Naive B cell (primary cell): ENCODE measurements at regions not wholly inside any gene's neighbourhood (a gene's known extent, or its start where the extent isn't known, plus 50 kb on each side); places are given as distances from the start of the nearest gene placed in this dataset.
A peak's percentile ranks its signal among the peaks of the same experiment; 100 is the strongest.

Experiments
- ATAC-seq, 2 donors: fragments of 150-1000 bp; cut with Tn5 transposase; 2 replicates each; pipeline ENCODE4 v1.10.0; 2021; ENCODE audit warnings: low read depth in 2 of 2, mild to moderate bottlenecking in 2 of 2, moderate library complexity in 2 of 2
- DNase-seq: peaks from one replicate; pipeline ENCODE4 v3.0.0; 2022
- H3K27ac Mint-ChIP-seq, 6 donors: one replicate each; pipeline ENCODE4 v1.8.0; 2020 to 2022; ENCODE audit warnings: mild to moderate bottlenecking in 6 of 6, mixed read lengths in 6 of 6, moderate library complexity in 5 of 6, inconsistent platforms in 2 of 6
- H3K27me3 Mint-ChIP-seq, 3 donors: one replicate each; pipeline ENCODE4 v1.8.0; 2021 to 2022; ENCODE audit warnings: mixed read lengths in 3 of 3, mild to moderate bottlenecking in 1 of 3
- H3K36me3 Mint-ChIP-seq, 2 donors: one replicate each; pipeline ENCODE4 v1.8.0; 2020 to 2022; ENCODE audit warnings: mixed read lengths in 2 of 2, inconsistent platforms in 1 of 2, mild to moderate bottlenecking in 1 of 2
- H3K4me1 Mint-ChIP-seq, 3 donors: one replicate each; pipeline ENCODE4 v1.8.0; 2020 to 2022; ENCODE audit warnings: mixed read lengths in 3 of 3, inconsistent platforms in 1 of 3, mild to moderate bottlenecking in 1 of 3, moderate library complexity in 1 of 3
- H3K4me3 Mint-ChIP-seq, 8 donors: one replicate each; pipeline ENCODE4 v1.8.0; 2020 to 2022; ENCODE audit warnings: mild to moderate bottlenecking in 8 of 8, mixed read lengths in 8 of 8, moderate library complexity in 8 of 8, inconsistent platforms in 2 of 8
- H3K9me3 Mint-ChIP-seq, 7 donors: one replicate each; pipeline ENCODE4 v1.8.0; 2020 to 2022; ENCODE audit warnings: mixed read lengths in 7 of 7, mild to moderate bottlenecking in 5 of 7, inconsistent platforms in 2 of 7, moderate library complexity in 1 of 7

DNA sequence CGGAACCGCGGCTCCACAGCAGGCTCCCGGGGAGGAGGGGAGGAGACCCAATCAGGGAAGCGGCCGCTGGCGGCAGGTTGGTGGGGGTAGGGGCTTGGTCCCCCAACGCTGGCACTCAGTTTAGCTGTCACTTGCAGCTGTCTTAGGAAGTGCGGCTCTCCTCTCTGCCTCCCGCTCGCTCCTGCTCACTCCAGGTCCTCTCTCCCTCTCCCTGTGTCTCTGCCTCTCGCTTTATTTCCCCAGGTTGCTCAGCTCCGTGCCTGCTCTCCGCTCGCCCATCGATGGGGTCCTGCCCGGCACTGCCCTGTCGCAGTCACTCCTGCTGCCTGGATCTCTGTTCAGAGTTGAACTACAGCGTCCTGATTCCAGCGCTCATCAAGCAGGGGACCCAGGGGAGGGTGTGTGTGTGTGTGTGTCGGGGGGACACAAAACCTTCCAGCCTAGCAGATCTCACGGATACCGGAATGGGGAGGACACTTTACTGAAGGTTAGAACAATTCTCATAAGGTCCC lies 145.6 kb downstream of the ENGASE start:
- Mint-ChIP-seq H3K27ac (peak overlapping the region in 1 of 6 donors; percentile 18), H3K9me3 (no peaks in the 10 kb centered on the region), H3K36me3 (no peaks in the 10 kb centered on the region), H3K27me3 (peaks cover 35 to 84% (median 78%) of the 10 kb centered on the region in 3 donors), H3K4me1 (peaks cover 7 to 11% (median 7%) of the 10 kb centered on the region in 3 donors), H3K4me3 (peak overlapping the region in 7 of 8 donors; percentile 15 to 84 (median 60))
- no peak for DNase-seq
- ATAC-seq: no peak

GRCh38 chr17:79219208-79219935 lies 144.7 kb downstream of the ENGASE start:
- Mint-ChIP-seq H3K4me1 (peaks cover 7 to 11% (median 7%) of the 10 kb centered on the region in 3 donors), H3K9me3 (no peaks in the 10 kb centered on the region), H3K27ac (no peak overlapping the region), H3K36me3 (no peaks in the 10 kb centered on the region), H3K4me3 (no peak overlapping the region), H3K27me3 (peaks cover 30 to 85% (median 84%) of the 10 kb centered on the region in 3 donors)
- ATAC-seq (no peak), DNase-seq (no peak)

DNA sequence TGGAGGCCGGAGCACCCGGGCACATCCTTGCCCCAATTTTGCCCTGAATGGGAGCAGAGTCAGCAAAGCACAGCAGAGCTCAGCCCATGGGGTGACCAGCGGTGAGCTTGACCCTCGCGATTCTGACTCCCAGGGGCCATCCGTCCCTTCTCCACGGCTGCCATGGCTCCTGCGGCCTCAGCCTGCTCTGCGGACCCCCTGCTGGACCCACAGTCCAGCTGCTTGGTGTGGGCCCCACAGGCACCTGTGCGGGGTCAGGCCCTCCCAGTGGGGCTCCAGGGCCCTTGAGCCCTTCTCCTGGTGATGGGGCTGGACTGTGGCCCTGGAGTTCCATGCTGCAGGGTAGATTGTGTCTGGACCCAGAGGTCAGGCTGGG lies 144.2 kb downstream of the ENGASE start:
- Mint-ChIP-seq H3K27me3 (peaks cover 27 to 85% (median 84%) of the 10 kb centered on the region in 3 donors), H3K36me3 (no peaks in the 10 kb centered on the region), H3K4me3 (no peak overlapping the region), H3K4me1 (peaks cover 7 to 11% (median 7%) of the 10 kb centered on the region in 3 donors), H3K9me3 (no peaks in the 10 kb centered on the region), H3K27ac (no peak overlapping the region)
- DNase-seq (no peak), ATAC-seq (no peak)

DNA sequence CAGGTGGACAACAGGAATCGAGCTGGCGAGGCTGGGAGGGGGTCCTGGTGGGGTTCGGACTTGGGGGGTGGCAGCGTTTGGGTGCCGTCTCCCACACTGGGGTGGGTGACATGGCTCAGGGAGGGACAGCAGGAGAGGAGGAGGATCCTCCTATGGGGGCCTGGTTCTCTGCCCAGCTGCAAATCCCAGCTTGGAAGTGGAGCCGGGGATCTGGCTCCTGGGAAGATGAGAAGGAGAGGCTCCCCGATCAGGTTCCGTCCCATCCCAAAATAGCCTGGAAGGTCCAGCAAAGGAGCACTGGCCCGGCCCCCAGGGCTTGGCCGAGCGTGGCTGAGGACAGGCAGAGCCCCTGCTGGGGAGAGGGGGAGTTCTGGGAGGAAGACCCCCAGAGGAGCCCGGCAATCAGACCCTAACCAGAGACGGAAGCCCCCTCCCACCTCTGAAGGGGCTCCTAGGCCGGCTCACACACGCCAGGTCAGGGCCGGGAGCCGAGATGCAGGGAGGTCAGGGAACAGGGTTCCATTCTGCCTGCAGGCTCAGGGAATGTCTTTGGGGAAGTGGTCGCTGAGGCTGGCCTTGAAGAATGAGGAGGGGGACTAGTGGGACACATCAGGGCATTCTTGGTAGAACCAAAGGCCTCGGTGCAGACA lies 143.7 kb downstream of the ENGASE start:
- H3K27ac Mint-ChIP-seq: no peak overlapping the region
- H3K9me3 Mint-ChIP-seq: no peaks in the 10 kb centered on the region
- DNase-seq (no peak), ATAC-seq (no peak)
- peak overlapping the region in 1 of 8 donors; percentile 3 for H3K4me3 Mint-ChIP-seq
- no peaks in the 10 kb centered on the region for H3K36me3 Mint-ChIP-seq
- H3K27me3 Mint-ChIP-seq: peaks cover 26 to 85% (median 84%) of the 10 kb centered on the region in 3 donors
- H3K4me1 Mint-ChIP-seq: peaks cover 7 to 11% (median 7%) of the 10 kb centered on the region in 3 donors

GRCh38 chr17:79217473-79218135 lies 143.0 kb downstream of the ENGASE start:
- no peak for DNase-seq
- H3K4me1 Mint-ChIP-seq: peaks cover 7 to 11% (median 7%) of the 10 kb centered on the region in 3 donors
- peak overlapping the region in 1 of 8 donors; percentile 3 for H3K4me3 Mint-ChIP-seq
- H3K27me3 Mint-ChIP-seq: peaks cover 26 to 82% (median 81%) of the 10 kb centered on the region in 3 donors
- no peaks in the 10 kb centered on the region for H3K36me3 Mint-ChIP-seq
- no peak for ATAC-seq
- no peak overlapping the region for H3K27ac Mint-ChIP-seq
- no peaks in the 10 kb centered on the region for H3K9me3 Mint-ChIP-seq

GRCh38 chr17:79216826-79217225 lies 142.2 kb downstream of the ENGASE start:
- DNase-seq (no peak), ATAC-seq (no peak)
- H3K27ac Mint-ChIP-seq: no peak overlapping the region
- H3K4me1 Mint-ChIP-seq: peaks cover 7 to 11% (median 7%) of the 10 kb centered on the region in 3 donors
- no peak overlapping the region for H3K4me3 Mint-ChIP-seq
- H3K36me3 Mint-ChIP-seq: no peaks in the 10 kb centered on the region
- no peaks in the 10 kb centered on the region for H3K9me3 Mint-ChIP-seq
- H3K27me3 Mint-ChIP-seq: peaks cover 27 to 81% (median 79%) of the 10 kb centered on the region in 3 donors

- H3K27ac Mint-ChIP-seq: no peak overlapping the region
- peaks cover 26 to 80% (median 78%) of the 10 kb centered on the region in 3 donors for H3K27me3 Mint-ChIP-seq
- ATAC-seq (no peak), DNase-seq (no peak)
- no peaks in the 10 kb centered on the region for H3K9me3 Mint-ChIP-seq
- no peak overlapping the region for H3K4me3 Mint-ChIP-seq
- H3K36me3 Mint-ChIP-seq: no peaks in the 10 kb centered on the region
- H3K4me1 Mint-ChIP-seq: peaks cover 7 to 11% (median 7%) of the 10 kb centered on the region in 3 donors
Observed at GRCh38 chr17:79216391-79216790, 141.8 kb downstream of the ENGASE start.

DNA sequence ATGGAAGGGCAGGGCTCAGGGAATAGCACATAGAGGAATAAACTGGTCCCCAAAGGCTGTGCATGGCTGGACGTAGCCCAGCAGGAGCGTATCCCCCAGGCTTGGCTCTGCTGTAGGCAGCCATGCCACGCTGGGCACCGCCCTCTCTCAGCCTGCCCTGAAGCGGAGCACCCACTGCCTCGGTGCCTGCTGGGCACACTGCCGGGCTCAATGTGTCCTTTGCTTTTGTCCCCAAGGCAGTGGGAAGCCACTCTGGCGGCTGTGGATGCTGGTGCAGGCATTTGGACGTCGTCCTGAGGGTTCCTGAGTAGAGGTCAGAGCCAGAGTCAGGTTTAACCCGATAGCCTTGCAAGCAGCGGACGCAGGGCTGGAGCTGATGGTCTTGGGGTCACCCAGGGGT lies 141.0 kb downstream of the ENGASE start:
- no peaks in the 10 kb centered on the region for H3K9me3 Mint-ChIP-seq
- no peak overlapping the region for H3K4me3 Mint-ChIP-seq
- no peak overlapping the region for H3K27ac Mint-ChIP-seq
- no peak for DNase-seq
- no peak for ATAC-seq
- no peaks in the 10 kb centered on the region for H3K36me3 Mint-ChIP-seq
- peaks cover 25 to 82% (median 80%) of the 10 kb centered on the region in 3 donors for H3K27me3 Mint-ChIP-seq
- peaks cover 4 to 11% (median 5%) of the 10 kb centered on the region in 3 donors for H3K4me1 Mint-ChIP-seq

GRCh38 chr17:79214940-79215604 lies 140.4 kb downstream of the ENGASE start:
- Mint-ChIP-seq H3K27ac (no peak overlapping the region), H3K4me3 (no peak overlapping the region), H3K9me3 (no peaks in the 10 kb centered on the region), H3K27me3 (peaks cover 23 to 82% (median 80%) of the 10 kb centered on the region in 3 donors), H3K36me3 (no peaks in the 10 kb centered on the region), H3K4me1 (peaks cover 0 to 5% (median 0%) of the 10 kb centered on the region in 3 donors)
- DNase-seq (no peak), ATAC-seq (no peak)

DNA sequence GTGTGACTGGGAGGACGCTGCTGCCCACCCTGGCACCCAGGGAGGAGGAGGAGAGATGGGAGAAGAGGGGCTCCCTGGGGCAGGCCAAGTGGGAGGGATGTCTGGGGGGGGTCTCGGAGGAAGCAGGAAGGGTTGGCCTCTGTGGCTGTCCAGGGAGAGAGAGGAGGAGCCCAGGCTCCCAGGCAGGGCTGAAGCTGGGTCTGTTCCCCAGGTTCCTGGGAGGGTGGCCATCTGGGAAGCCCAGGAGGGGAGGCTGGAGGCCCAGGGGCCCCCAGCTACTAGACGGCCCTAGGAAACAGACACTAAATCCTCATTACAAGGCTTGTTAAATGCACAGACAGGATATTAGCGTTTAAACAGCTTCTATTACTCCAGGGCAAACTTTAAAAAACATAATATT lies 139.8 kb downstream of the ENGASE start:
- Mint-ChIP-seq H3K27ac (no peak overlapping the region), H3K36me3 (no peaks in the 10 kb centered on the region), H3K9me3 (no peaks in the 10 kb centered on the region), H3K27me3 (peaks cover 23 to 80% (median 76%) of the 10 kb centered on the region in 3 donors), H3K4me1 (peaks cover 0 to 4% (median 0%) of the 10 kb centered on the region in 3 donors), H3K4me3 (no peak overlapping the region)
- ATAC-seq (no peak), DNase-seq (no peak)

- no peak overlapping the region for H3K4me3 Mint-ChIP-seq
- DNase-seq (no peak), ATAC-seq (no peak)
- peak overlapping the region in 1 of 6 donors; percentile 38 for H3K27ac Mint-ChIP-seq
- no peaks in the 10 kb centered on the region for H3K9me3 Mint-ChIP-seq
- peaks cover 0 to 4% (median 0%) of the 10 kb centered on the region in 3 donors for H3K4me1 Mint-ChIP-seq
- peaks cover 18 to 76% (median 73%) of the 10 kb centered on the region in 3 donors for H3K27me3 Mint-ChIP-seq
- no peaks in the 10 kb centered on the region for H3K36me3 Mint-ChIP-seq
Observed at GRCh38 chr17:79213305-79213704, 138.7 kb downstream of the ENGASE start.

GRCh38 chr17:79212149-79213087 lies 137.8 kb downstream of the ENGASE start:
- Mint-ChIP-seq H3K36me3 (no peaks in the 10 kb centered on the region), H3K4me3 (no peak overlapping the region), H3K27me3 (peaks cover 19 to 73% (median 69%) of the 10 kb centered on the region in 3 donors), H3K9me3 (no peaks in the 10 kb centered on the region), H3K4me1 (peaks cover 0 to 4% (median 0%) of the 10 kb centered on the region in 3 donors), H3K27ac (peak overlapping the region in 2 of 6 donors; percentile 26 to 69)
- ATAC-seq: no peak
- DNase-seq: no peak
